GM12878 (cell line): ENCODE measurements at regions not wholly inside any gene's neighbourhood (a gene's known extent, or its start where the extent isn't known, plus 50 kb on each side); places are given as distances from the start of the nearest gene placed in this dataset.

Experiments
- KLF5 ChIP-seq: fragments of 450-650 bp; IDR thresholded peaks from 2 replicates; pipeline ENCODE4 v1.6.1; 2014; ENCODE audit warnings: mild to moderate bottlenecking; ENCODE audit not compliant: partially characterized antibody
- POLR2A ChIP-seq: IDR thresholded peaks from 2 replicates; pipeline ENCODE4 v1.6.1; 2011; ENCODE audit warnings: low read depth, mild to moderate bottlenecking, low read length
- SMAD1 ChIP-seq: fragments of 450-650 bp; IDR thresholded peaks from 2 replicates; pipeline ENCODE4 v1.6.1; 2018; ENCODE audit warnings: mild to moderate bottlenecking, low read depth; ENCODE audit not compliant: partially characterized antibody
- TF ChIP-seq, protein P1 (sequence below): IDR thresholded peaks from 2 replicates; pipeline ENCODE4 v1.6.1; 2012; ENCODE audit warnings: low read depth, low read length, improper control_type of control experiment

DNA sequence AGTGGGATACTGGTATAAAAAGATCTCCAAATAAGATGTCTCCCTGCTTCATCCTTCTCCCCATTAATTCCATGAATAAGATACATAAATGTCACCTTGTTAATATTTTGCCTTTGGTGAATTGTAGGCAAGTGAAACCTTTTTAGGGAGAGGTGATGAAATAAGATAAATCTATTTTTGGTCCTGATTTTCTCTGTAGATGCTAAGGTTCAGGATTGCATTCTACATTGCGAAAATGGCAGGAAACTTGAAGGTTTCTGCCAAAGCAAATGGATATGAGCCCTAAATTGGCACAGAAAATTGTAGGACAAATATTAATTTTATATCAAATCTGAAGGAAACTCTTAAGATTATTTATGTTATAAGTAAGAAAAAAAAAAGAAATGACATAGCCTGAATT lies 107.1 kb downstream of the PLPPR4 start:
- TF ChIP-seq POLR2A (no peak), SMAD1 (no peak), KLF5 (no peak)
- TF ChIP-seq, protein P1, sequence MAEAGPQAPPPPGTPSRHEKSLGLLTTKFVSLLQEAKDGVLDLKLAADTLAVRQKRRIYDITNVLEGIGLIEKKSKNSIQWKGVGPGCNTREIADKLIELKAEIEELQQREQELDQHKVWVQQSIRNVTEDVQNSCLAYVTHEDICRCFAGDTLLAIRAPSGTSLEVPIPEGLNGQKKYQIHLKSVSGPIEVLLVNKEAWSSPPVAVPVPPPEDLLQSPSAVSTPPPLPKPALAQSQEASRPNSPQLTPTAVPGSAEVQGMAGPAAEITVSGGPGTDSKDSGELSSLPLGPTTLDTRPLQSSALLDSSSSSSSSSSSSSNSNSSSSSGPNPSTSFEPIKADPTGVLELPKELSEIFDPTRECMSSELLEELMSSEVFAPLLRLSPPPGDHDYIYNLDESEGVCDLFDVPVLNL, result no peak
